ENCODE measurements at regions not wholly inside any gene's neighbourhood (a gene's known extent, or its start where the extent isn't known, plus 50 kb on each side); places are given as distances from the start of the nearest gene placed in this dataset.

DNA sequence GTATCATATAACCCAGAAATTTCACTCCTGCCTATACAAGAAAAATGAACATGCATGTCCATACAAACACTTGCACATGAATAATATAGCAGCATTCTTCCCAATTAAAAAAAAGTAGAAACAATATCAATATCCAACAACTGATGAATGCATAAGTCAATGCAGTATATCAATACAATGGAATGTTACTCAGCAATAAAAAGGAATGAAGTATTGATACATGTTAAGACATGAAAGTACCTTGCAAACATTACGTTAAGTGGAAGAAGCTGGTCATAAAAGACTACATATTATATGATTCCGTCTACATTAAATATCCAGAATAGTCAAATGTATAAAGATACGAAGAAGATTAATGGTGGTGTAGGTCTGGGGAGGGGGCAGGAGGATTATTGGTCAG lies 73.9 kb upstream of the DRD2 start:
- TF ChIP-seq, protein P1, sequence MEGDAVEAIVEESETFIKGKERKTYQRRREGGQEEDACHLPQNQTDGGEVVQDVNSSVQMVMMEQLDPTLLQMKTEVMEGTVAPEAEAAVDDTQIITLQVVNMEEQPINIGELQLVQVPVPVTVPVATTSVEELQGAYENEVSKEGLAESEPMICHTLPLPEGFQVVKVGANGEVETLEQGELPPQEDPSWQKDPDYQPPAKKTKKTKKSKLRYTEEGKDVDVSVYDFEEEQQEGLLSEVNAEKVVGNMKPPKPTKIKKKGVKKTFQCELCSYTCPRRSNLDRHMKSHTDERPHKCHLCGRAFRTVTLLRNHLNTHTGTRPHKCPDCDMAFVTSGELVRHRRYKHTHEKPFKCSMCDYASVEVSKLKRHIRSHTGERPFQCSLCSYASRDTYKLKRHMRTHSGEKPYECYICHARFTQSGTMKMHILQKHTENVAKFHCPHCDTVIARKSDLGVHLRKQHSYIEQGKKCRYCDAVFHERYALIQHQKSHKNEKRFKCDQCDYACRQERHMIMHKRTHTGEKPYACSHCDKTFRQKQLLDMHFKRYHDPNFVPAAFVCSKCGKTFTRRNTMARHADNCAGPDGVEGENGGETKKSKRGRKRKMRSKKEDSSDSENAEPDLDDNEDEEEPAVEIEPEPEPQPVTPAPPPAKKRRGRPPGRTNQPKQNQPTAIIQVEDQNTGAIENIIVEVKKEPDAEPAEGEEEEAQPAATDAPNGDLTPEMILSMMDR (IDR thresholded peaks at IDR 0.05; ENCODE audit: borderline replicate concordance, control extremely low read depth, extremely low read depth, insufficient read depth, missing control alignments): no peak
- no peak for DNase-seq (ENCODE audit: low spot score)
- in situ Hi-C loops (cut with MboI; ENCODE audit: low sequenced_read_pairs, unreplicated experiment): no loop called here

GRCh38 chr11:113547739-113548138 lies 72.5 kb upstream of the DRD2 start:
- TF ChIP-seq, protein P1 (IDR thresholded peaks at IDR 0.05; ENCODE audit: borderline replicate concordance, control extremely low read depth, extremely low read depth, insufficient read depth, missing control alignments): no peak
- in situ Hi-C loops (cut with MboI; ENCODE audit: low sequenced_read_pairs, unreplicated experiment): no loop called here

DNA sequence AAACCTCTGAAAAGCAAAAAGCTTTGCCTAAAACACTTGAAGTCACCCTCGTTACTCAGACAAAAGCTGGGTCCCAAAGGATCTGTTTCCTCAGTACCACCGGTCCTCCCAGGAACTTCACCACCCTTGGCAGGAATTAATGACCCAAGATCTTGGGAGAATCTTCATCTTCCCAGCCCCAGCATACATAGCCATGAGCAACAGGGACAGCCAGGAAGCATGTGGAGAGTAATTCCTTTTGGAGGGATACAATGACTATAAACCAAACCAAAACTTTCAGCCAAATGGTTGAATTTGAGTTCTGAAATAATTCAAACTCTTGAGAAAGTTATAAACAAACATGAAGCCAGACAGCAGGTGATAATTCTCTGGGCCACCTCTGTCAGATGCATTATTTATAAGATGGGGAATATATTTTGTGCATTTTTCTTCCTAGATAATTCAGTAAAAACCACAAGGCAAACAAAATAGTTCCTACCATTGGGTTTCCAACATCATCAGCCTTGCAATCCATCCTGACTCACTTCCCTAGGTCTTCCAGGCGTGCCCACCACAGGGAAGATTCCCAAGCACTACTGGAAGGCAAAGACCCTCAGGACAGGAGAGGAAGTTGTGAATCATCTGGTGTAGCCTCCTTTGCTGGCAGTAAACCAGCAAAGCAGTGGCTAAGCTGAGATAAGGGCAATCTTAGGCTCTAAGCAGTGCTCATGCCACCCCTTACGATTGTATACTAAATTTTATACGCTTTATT lies 71.7 kb upstream of the DRD2 start:
- in situ Hi-C loops (cut with MboI; ENCODE audit: low sequenced_read_pairs, unreplicated experiment): no loop called here
- no peak for DNase-seq (ENCODE audit: low spot score)
- TF ChIP-seq, protein P1 (IDR thresholded peaks at IDR 0.05; ENCODE audit: borderline replicate concordance, control extremely low read depth, extremely low read depth, insufficient read depth, missing control alignments): no peak

More at GRCh38 chr11:113547739-113548138, 72.5 kb upstream of the DRD2 start:
- no peak for DNase-seq (ENCODE audit: low spot score)

DNA sequence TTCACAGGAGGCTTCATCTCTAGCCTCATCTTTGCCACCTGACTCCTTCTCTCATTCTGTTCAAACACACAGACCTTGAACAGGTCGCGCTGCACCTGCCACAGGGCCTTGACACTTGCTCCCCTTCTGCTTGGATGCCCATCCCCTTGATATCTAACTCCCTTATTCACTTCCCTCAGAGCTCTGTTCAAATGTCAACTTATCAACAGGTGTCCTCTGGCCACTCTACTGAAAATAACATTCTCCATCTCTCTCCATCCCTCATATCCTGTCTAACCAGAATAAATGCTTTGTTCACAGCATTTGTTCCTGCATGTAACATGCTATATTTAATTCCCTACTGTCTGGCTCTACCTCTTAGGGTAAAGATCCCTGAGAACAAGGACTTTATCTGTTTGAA lies 67.2 kb upstream of the DRD2 start:
- TF ChIP-seq, protein P1 (IDR thresholded peaks at IDR 0.05; ENCODE audit: borderline replicate concordance, control extremely low read depth, extremely low read depth, insufficient read depth, missing control alignments): no peak
- DNase-seq (ENCODE audit: low spot score): no peak
- in situ Hi-C loops (cut with MboI; ENCODE audit: low sequenced_read_pairs, unreplicated experiment): no loop called here

- TF ChIP-seq, protein P1 (IDR thresholded peaks at IDR 0.05; ENCODE audit: borderline replicate concordance, control extremely low read depth, extremely low read depth, insufficient read depth, missing control alignments): no peak
- in situ Hi-C loops (cut with MboI; ENCODE audit: low sequenced_read_pairs, unreplicated experiment): no loop called here
- no peak for DNase-seq (ENCODE audit: low spot score)
Measured at GRCh38 chr11:113540416-113541330, 65.5 kb upstream of the DRD2 start.

All from GM13976 (cell line).